GM18505 (cell line): ENCODE measurements at regions not wholly inside any gene's neighbourhood (a gene's known extent, or its start where the extent isn't known, plus 50 kb on each side); places are given as distances from the start of the nearest gene placed in this dataset.
A peak's percentile ranks its signal among the peaks of the same experiment; 100 is the strongest.

ENCODE experiments used
- ATAC-seq: cut with Tn5 transposase; IDR thresholded peaks from one replicate; pipeline ENCODE4 v1.9.1; 2021; ENCODE audit not compliant: unreplicated experiment
- POLR2A ChIP-seq: IDR thresholded peaks from 4 replicates; pipeline ENCODE4 v1.6.1; 2011; ENCODE audit warnings: borderline replicate concordance; ENCODE audit not compliant: insufficient read depth, insufficient read length; ENCODE audit errors: extremely low read depth

DNA sequence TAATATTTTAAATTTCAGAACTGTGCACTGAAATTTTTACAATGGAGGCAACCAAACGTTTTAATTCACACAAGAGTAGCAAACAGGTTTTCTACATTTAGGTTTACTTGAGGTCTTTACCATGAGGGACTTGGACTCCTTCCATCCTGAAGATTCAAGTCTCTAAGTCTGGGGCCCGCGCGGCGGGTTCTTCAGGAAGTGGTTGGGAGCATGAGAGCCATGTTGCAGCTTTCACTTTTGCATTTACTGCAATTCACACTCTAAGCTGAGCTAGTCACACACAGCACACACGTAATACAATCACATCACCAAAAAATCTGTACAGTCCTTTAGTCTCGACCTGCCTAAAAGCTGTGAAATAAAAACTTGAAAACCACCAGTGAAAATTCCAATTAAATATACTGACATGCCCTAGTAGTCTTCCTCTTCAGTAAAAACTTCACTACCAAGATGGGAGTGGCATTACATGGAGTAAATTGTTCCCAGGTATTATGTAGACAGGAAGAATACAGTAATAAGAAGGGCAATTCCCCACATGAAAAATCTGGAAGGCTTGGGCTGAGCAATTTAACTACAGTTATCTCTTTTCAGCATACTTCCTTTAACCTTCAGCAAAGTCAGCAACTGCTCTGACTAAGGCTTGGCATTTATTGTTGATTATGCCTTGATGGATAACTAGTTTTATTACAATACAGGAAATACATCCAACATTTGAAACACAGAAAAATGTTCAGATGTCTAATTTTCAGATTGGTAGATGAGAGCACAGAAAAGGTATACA lies 571.1 kb upstream of the DIPK2B start:
- ATAC-seq = no peak
- TF ChIP-seq POLR2A = no peak

GRCh38 chrX:45771114-45771513 lies 570.4 kb upstream of the DIPK2B start:
- ATAC-seq = no peak
- TF ChIP-seq POLR2A = no peak

- TF ChIP-seq POLR2A = peak; percentile 65
- ATAC-seq = peak; percentile 77
Measured at GRCh38 chrX:45769761-45770582, 569.3 kb upstream of the DIPK2B start.

- no peak for TF ChIP-seq POLR2A
- no peak for ATAC-seq
Measured at GRCh38 chrX:45768666-45769236, 568.1 kb upstream of the DIPK2B start.

DNA sequence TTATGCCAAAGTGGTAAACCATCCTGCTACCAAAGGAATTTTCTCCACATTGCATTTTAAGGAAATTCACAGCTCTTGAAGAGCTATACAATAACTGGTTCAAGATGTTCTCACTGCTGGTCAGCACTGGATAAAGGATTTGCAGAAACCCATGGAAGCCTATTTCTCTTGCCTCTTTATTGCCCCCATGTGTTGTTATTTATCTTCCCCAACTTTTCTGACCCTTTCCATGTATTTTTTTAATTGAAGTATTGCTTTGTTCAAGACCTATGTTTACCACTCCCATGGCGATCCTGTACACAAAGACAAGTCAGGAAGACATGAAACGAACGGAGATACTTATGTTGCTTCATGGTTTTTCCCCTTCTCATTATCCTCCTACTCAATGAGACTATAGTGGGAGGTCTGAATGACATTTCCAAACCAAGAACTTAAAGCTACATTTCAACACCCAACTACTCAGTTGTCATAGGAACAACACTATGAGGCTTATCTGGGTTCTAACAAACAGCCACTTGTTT lies 566.4 kb upstream of the DIPK2B start:
- no peak for ATAC-seq
- no peak for TF ChIP-seq POLR2A

DNA sequence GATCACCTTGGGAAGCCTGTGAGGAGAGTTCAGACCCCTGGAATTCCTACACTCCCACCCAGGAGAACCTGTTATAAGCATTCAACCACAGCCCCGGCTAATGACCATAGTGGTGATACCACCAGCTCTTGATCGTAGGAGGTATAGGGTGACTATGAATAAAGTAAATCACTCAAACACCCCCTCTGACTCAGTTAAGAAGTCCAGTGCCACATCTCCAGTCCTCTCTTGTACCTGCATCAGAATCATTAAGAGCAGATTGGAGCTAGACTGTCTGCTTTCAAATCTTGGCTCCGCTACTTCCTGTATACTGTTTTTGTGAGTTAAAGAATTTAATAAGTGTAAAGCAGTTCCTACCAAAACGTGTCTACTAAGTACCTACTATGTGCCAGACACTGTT lies 565.1 kb upstream of the DIPK2B start:
- no peak for TF ChIP-seq POLR2A

GRCh38 chrX:45765281-45765680 lies 564.6 kb upstream of the DIPK2B start:
- no peak for TF ChIP-seq POLR2A
- no peak for ATAC-seq

More for the DNA sequence above, 565.1 kb upstream of the DIPK2B start:
- ATAC-seq = no peak

DNA sequence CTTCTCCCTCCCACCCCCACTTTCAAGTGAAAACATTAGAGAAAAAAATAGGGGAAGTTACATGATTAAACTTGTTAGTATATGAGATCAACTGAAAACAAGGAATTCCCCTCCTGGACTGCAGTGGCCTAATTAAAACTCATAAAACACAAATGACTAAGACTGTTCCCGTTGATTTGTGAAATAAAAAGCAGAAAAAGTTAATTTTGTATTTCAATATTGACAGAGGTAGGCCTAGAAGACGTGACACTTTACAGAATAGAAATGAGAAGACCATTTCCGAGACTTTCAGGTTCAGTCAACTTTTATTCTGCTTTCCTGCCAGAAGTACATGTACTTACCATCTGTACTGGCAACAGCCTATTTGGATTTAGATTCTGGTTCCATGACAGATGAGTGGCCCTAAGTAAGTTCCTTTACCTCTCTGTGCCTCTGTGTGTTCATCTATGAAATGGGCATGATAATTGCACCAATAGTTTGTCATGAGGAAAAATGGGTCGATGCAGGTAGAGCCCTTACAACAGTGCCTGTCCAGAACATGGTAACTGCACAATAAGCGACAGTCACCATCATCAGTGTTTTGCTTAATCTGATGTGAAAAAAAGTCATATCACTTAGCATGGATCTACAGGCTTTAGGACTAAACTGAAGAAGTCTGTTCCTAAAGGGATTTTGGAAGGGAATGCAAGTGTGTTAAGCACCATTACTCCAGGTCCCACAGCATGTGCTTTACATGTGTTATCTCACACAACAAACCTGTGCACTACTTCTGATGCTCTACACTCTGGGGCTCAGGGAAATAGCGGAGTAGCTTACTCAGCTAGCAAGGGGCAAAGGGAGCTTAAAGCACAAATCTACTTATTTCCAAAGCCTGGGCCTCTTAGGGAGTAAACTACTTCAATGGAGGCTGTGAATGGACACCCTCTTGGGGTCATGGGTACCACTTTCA lies 562.3 kb upstream of the DIPK2B start:
- ATAC-seq = no peak
- TF ChIP-seq POLR2A = no peak

- TF ChIP-seq POLR2A = no peak
- no peak for ATAC-seq
Measured at GRCh38 chrX:45761920-45762319, 561.2 kb upstream of the DIPK2B start.

- ATAC-seq = no peak
- TF ChIP-seq POLR2A = no peak
Measured at GRCh38 chrX:45760187-45760742, 559.6 kb upstream of the DIPK2B start.

GRCh38 chrX:45758738-45759397 lies 558.2 kb upstream of the DIPK2B start:
- no peak for TF ChIP-seq POLR2A
- ATAC-seq = peak; percentile 67

DNA sequence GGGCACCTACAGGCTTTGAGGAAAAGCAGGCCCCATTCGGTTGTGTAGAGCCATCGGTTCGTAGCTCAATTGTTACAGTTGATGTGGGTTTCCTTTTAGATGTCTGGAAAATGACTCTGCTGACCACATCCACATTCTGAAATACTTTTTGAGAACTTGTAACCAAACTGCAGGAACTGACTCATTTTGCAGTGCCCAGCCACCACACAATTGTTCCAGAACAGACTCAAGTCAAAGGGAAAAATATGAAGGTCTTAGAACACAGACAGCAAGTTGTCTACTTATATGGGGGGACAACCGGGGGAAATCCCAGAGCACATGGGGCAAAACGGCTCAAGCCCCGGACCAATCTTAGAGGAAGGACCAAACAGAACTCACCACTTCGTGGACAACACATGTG lies 557.6 kb upstream of the DIPK2B start:
- ATAC-seq = peak; percentile 29
- TF ChIP-seq POLR2A = no peak
